K562 (cell line): ENCODE measurements at regions not wholly inside any gene's neighbourhood (a gene's known extent, or its start where the extent isn't known, plus 50 kb on each side); places are given as distances from the start of the nearest gene placed in this dataset.

Source experiments
- CBX2 ChIP-seq: fragments of 200-600 bp; sonication (generic); IDR thresholded peaks from one replicate; pipeline ENCODE4 v1.6.1; 2012; ENCODE audit warnings: mild to moderate bottlenecking, low read length, inconsistent platforms; ENCODE audit not compliant: insufficient read depth, poor library complexity, severe bottlenecking
- CBX5 ChIP-seq: IDR thresholded peaks from 2 replicates; pipeline ENCODE4 v1.6.1; 2014; ENCODE audit warnings: low read depth, borderline replicate concordance
- DACH1 ChIP-seq: fragments of 450-650 bp; IDR thresholded peaks from 2 replicates; pipeline ENCODE4 v1.6.1; 2018; ENCODE audit not compliant: partially characterized antibody
- HDAC6 ChIP-seq: IDR thresholded peaks from 2 replicates; pipeline ENCODE4 v1.6.1; 2012; ENCODE audit warnings: low read depth, mild to moderate bottlenecking, control low read depth, inconsistent platforms, low read length, moderate library complexity
- ILK ChIP-seq: fragments of 450-650 bp; IDR thresholded peaks from 2 replicates; pipeline ENCODE4 v1.6.1; 2016; ENCODE audit warnings: missing genetic modification characterization, low read depth, mild to moderate bottlenecking, missing compliant biosample characterization, moderate library complexity, borderline replicate concordance
- MECOM ChIP-seq: fragments of 250-450 bp; sonication (Bioruptor Pico); IDR thresholded peaks from 2 replicates; pipeline ENCODE4 v1.8.0; 2022; ENCODE audit warnings: inconsistent platforms
- POLR3G ChIP-seq: IDR thresholded peaks from 2 replicates; pipeline ENCODE4 v1.6.1; 2011; ENCODE audit not compliant: insufficient read length, insufficient replicate concordance; ENCODE audit errors: extremely low read depth
- SAP30 ChIP-seq: fragments of 200-600 bp; sonication (generic); IDR thresholded peaks from 2 replicates; pipeline ENCODE4 v1.6.1; 2012; ENCODE audit warnings: borderline replicate concordance, low read depth, mild to moderate bottlenecking, moderate library complexity, low read length, control low read depth, inconsistent platforms; ENCODE audit not compliant: insufficient read depth, poor library complexity, severe bottlenecking
- SNRNP70 ChIP-seq: fragments of 200-400 bp; formaldehyde crosslinking; optimal IDR thresholded peaks from 2 replicates; pipeline ENCODE3; 2017; ENCODE audit warnings: low read depth, low read length
- SP2 ChIP-seq: IDR thresholded peaks from 2 replicates; pipeline ENCODE4 v1.6.1; 2011; ENCODE audit warnings: mild to moderate bottlenecking, low read depth, low read length, moderate library complexity; ENCODE audit not compliant: poor library complexity, severe bottlenecking; ENCODE audit errors: extremely low read depth
- SPI1 ChIP-seq: IDR thresholded peaks from 2 replicates; pipeline ENCODE4 v1.6.1; 2011; ENCODE audit warnings: low read depth, low read length, control low read depth, borderline replicate concordance
- TAF7 ChIP-seq: fragments of 450-650 bp; IDR thresholded peaks from 2 replicates; pipeline ENCODE4 v1.6.1; 2016; ENCODE audit warnings: missing genetic modification characterization, missing compliant biosample characterization
- ZFPM2 ChIP-seq: fragments of 250-450 bp; sonication (Bioruptor Pico); IDR thresholded peaks from 2 replicates; pipeline ENCODE4 v1.5.1; 2022; ENCODE audit warnings: mild to moderate bottlenecking
- ZNF3 ChIP-seq: fragments of 250-450 bp; sonication (Bioruptor Pico); IDR thresholded peaks from 2 replicates; pipeline ENCODE4 v1.5.0; 2021; ENCODE audit warnings: mild to moderate bottlenecking, moderate library complexity
- ZNF316 ChIP-seq: fragments of 450-650 bp; IDR thresholded peaks from 2 replicates; pipeline ENCODE4 v1.6.1; 2016
- ZNF551 ChIP-seq: fragments of 250-450 bp; sonication (Bioruptor Pico); IDR thresholded peaks from 2 replicates; pipeline ENCODE4 v1.5.0; 2021; ENCODE audit warnings: mild to moderate bottlenecking, moderate library complexity
- ZSCAN32 ChIP-seq: fragments of 450-650 bp; formaldehyde crosslinking; IDR thresholded peaks from 2 replicates; pipeline ENCODE4 v1.4.0; 2020; ENCODE audit warnings: mild to moderate bottlenecking, moderate library complexity
- TF ChIP-seq, protein P1 (sequence below): sonication (generic); formaldehyde crosslinking; IDR thresholded peaks from 2 replicates; pipeline ENCODE4 v1.8.1; 2023; ENCODE audit warnings: mild to moderate bottlenecking, missing genetic modification reagents
- TF ChIP-seq, protein P2 (sequence below): fragments of 450-650 bp; formaldehyde crosslinking; IDR thresholded peaks from 2 replicates; pipeline ENCODE4 v1.4.0; 2022; ENCODE audit warnings: missing genetic modification characterization
- TF ChIP-seq, protein P3 (sequence below): sonication (generic); formaldehyde crosslinking; IDR thresholded peaks from 2 replicates; pipeline ENCODE4 v1.8.1; 2022; ENCODE audit warnings: missing genetic modification reagents
- TF ChIP-seq, protein P4 (sequence below): fragments of 450-650 bp; IDR thresholded peaks from 2 replicates; pipeline ENCODE4 v1.6.1; 2016; ENCODE audit warnings: mild to moderate bottlenecking

DNA sequence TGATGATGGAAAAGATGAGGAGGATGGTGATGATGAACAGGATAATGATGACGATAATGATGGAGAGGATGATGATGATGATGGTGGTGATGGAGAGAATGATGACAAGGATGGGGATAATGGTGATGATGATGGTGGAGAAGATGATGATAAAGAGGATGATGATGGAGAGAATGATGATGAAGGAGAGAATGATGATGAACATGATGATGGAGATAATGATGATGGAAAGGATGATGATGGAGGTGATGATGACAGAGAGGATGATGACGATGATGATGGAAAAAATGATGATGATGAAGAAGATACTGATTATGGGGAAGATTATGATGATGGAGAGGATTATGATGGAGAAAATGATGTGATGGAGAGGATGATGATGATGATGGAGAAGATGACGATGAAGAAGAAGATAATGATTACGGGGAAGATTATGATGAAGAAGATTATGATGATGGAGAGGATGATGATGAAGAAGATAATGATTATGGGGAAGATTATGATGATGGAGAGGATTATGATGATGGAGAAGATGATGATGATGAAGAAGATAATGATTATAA lies 204.1 kb downstream of the MATN1 start (continued):
- TF ChIP-seq ZFPM2, result no peak
- TF ChIP-seq MECOM (CRISPR knock-in tag), result no peak
- TF ChIP-seq, protein P1, sequence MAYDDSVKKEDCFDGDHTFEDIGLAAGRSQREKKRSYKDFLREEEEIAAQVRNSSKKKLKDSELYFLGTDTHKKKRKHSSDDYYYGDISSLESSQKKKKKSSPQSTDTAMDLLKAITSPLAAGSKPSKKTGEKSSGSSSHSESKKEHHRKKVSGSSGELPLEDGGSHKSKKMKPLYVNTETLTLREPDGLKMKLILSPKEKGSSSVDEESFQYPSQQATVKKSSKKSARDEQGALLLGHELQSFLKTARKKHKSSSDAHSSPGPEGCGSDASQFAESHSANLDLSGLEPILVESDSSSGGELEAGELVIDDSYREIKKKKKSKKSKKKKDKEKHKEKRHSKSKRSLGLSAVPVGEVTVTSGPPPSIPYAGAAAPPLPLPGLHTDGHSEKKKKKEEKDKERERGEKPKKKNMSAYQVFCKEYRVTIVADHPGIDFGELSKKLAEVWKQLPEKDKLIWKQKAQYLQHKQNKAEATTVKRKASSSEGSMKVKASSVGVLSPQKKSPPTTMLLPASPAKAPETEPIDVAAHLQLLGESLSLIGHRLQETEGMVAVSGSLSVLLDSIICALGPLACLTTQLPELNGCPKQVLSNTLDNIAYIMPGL (CRISPR knock-in tag), result no peak
- TF ChIP-seq SP2, result no peak
- TF ChIP-seq HDAC6, result no peak
- 0 out of 2 replicates have a peak, but pooled peaks have one; percentile 13 for TF ChIP-seq TAF7 (tag)
- no peak for TF ChIP-seq ZSCAN32 (CRISPR knock-in tag)
- TF ChIP-seq ZNF551 (CRISPR knock-in tag), result no peak
- TF ChIP-seq, protein P2, sequence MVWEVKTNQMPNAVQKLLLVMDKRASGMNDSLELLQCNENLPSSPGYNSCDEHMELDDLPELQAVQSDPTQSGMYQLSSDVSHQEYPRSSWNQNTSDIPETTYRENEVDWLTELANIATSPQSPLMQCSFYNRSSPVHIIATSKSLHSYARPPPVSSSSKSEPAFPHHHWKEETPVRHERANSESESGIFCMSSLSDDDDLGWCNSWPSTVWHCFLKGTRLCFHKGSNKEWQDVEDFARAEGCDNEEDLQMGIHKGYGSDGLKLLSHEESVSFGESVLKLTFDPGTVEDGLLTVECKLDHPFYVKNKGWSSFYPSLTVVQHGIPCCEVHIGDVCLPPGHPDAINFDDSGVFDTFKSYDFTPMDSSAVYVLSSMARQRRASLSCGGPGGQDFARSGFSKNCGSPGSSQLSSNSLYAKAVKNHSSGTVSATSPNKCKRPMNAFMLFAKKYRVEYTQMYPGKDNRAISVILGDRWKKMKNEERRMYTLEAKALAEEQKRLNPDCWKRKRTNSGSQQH (CRISPR knock-in tag), result no peak
- TF ChIP-seq CBX5, result no peak
- no peak for TF ChIP-seq CBX2
- no peak for TF ChIP-seq POLR3G
- TF ChIP-seq SPI1, result no peak
- TF ChIP-seq DACH1, result no peak
- peak; percentile 26; the same call in 1 of the 2 replicates for TF ChIP-seq ZNF316
- no peak for TF ChIP-seq ZNF3 (CRISPR knock-in tag)
- TF ChIP-seq SNRNP70, result no peak
- no peak for TF ChIP-seq ILK
- no peak for TF ChIP-seq SAP30
- TF ChIP-seq, protein P3, sequence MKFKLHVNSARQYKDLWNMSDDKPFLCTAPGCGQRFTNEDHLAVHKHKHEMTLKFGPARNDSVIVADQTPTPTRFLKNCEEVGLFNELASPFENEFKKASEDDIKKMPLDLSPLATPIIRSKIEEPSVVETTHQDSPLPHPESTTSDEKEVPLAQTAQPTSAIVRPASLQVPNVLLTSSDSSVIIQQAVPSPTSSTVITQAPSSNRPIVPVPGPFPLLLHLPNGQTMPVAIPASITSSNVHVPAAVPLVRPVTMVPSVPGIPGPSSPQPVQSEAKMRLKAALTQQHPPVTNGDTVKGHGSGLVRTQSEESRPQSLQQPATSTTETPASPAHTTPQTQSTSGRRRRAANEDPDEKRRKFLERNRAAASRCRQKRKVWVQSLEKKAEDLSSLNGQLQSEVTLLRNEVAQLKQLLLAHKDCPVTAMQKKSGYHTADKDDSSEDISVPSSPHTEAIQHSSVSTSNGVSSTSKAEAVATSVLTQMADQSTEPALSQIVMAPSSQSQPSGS (CRISPR knock-in tag), result no peak
- TF ChIP-seq, protein P4, sequence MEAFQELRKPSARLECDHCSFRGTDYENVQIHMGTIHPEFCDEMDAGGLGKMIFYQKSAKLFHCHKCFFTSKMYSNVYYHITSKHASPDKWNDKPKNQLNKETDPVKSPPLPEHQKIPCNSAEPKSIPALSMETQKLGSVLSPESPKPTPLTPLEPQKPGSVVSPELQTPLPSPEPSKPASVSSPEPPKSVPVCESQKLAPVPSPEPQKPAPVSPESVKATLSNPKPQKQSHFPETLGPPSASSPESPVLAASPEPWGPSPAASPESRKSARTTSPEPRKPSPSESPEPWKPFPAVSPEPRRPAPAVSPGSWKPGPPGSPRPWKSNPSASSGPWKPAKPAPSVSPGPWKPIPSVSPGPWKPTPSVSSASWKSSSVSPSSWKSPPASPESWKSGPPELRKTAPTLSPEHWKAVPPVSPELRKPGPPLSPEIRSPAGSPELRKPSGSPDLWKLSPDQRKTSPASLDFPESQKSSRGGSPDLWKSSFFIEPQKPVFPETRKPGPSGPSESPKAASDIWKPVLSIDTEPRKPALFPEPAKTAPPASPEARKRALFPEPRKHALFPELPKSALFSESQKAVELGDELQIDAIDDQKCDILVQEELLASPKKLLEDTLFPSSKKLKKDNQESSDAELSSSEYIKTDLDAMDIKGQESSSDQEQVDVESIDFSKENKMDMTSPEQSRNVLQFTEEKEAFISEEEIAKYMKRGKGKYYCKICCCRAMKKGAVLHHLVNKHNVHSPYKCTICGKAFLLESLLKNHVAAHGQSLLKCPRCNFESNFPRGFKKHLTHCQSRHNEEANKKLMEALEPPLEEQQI, result no peak
